ENCODE measurements at regions not wholly inside any gene's neighbourhood (a gene's known extent, or its start where the extent isn't known, plus 50 kb on each side); places are given as distances from the start of the nearest gene placed in this dataset.
A peak's percentile ranks its signal among the peaks of the same experiment; 100 is the strongest.
"Not testable (repeated sequence)": the region's sequence is repeated elsewhere in the genome, so short reads cannot be mapped to it uniquely, and the experiment has no call there.

DNA sequence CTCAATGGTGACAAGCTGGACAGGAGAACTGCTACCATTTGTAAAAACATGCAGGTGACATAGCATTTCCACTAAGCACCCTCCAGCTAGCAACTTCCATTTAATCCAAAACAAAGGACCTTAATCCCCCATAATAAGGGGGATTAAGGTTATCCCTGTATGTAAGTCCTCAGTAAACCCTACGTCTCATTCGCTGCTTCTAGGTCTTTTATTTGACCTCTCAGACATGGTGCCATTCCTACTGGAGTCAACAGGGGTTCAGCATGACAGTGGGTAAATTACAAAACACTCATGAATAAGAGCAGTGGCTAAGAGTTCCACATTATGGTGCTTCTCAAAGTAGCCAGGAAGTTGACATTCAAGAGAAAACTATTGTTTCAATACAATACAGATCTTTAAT lies 121.8 kb upstream of the CAV2 start:
- DNase-seq (ENCODE audit: low read depth): no peak

DNA sequence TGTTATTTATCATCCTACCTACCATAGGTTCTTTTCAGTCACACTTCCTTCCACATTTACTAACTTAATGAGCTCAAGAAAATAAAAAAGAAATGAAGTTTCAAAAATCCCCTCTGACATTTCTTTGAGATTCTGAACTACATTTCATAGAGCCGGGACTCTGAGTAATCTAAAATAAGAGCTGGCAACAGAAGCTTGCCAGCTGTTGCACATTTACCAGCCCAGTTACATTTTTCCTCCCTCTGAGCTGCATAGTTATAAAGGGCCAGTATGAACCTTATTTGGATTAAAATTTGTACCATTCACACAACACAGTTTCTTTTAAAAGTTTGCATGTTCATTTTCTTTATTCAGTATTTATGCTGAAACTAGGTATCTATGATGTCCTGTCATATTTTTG lies 119.5 kb upstream of the CAV2 start:
- no peak for DNase-seq (ENCODE audit: low read depth)

GRCh38 chr7:116382375-116382774 lies 117.2 kb upstream of the CAV2 start:
- DNase-seq (ENCODE audit: low read depth): no peak

GRCh38 chr7:116384936-116385635 lies 114.5 kb upstream of the CAV2 start:
- DNase-seq (ENCODE audit: low read depth): no peak

DNA sequence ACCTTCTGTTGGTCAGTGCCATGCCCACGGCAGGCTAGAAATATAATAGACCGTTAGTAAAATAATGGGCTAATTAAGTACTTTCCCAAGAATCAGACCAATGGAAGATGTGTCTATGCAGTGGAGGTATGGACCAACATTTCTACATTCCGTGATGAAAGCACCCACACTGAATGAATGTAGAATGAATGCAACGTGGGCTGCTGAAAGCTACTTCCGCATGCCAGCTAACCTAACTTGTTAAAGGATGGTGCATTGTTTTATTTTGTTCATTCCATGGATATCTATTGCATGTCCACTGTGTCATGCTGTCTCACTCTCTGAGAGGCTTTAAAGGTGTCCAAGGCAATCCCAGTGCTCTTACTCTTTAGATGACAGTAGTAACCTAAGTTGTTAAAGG lies 112.9 kb upstream of the CAV2 start:
- no peak for DNase-seq (ENCODE audit: low read depth)

DNA sequence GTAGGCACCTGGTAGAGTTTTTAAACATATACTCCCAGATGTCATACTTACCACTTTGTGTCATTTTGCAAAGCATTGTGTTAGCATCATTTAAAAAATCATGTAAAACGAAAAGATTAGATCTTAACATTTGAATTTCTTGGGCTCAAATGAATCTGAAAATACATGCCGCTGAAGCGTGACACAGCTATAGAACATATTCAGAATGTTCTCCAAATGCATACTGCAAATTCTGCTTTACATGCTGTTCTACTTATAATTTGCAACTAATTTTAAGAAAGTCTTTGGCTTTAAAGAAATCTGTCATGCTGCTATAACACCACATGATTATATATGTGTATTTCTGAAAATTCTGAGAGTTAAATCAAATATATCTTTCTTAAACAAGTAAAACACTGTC lies 109.2 kb upstream of the CAV2 start:
- DNase-seq (ENCODE audit: low read depth): no peak

DNA sequence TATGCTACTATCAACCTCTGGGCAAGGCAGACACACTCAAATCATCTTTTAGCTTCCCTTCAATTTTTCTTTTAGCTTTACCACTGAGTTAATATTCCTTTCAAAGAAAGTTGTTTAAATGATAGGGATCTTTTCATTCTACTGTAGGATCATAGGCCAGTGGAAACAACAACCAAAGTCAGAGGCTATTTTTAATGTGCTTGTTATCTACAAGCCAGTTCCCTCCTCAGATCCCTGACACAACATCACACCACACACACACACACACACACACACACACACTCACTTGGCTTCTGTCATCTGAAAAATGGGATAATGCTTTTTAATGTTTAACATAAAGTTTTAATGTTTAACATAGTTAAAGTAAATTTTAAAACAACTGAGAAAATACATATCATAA lies 106.7 kb upstream of the CAV2 start:
- DNase-seq (ENCODE audit: low read depth): no peak

- no peak for DNase-seq (ENCODE audit: low read depth)
Observed at GRCh38 chr7:116393654-116394053, 105.9 kb upstream of the CAV2 start.

DNA sequence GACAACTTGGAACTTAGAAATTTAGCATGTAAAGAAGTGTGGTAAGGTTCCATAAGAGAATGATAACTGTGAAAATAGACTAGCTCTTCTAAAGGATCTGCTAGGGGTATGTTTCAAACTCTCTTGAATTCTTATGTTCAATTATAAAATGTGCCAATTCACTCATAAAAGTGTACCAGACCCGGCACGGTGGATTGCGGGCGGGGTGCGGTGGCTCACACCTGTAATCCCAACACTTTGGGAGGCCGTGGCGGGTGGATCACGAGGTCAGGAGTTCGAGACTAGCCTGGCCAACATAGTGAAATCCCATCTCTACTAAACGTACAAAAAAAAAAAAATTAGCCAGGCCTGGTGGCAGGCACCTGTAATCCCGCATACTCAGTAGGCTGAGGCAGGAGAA lies 105.4 kb upstream of the CAV2 start:
- DNase-seq (ENCODE audit: low read depth): no peak

DNA sequence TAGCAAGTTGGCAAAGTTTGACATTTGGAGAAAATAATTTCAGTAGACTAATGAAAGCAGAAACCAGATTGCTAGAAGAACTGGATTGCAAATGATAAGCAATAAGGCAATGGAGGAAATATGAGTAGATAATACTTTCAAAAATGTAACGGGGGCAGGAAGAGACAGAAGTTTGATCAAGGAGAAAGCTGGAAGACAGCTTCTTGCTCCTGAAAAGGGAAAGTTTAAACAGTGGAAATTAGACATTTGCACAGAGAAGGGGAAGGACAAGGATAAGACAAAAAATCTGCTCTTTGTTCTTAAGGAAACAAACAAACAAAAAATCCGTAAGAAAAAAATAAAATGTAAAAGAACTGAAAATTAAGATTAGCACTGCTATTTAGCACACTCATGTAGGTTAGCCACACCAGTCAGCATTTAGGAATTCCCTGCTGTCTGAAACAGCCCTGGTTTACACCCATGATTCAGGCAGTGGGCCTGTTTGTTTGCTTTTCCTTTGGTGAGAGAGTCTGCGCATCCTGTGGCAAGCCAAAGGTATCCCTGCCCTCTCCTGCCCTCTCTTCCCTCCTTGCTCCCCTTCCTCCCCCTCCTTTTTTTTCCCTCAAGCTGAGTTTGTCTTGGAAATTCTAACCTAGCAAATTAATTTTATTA lies 104.3 kb upstream of the CAV2 start:
- DNase-seq (ENCODE audit: low read depth): peak; percentile 65

DNA sequence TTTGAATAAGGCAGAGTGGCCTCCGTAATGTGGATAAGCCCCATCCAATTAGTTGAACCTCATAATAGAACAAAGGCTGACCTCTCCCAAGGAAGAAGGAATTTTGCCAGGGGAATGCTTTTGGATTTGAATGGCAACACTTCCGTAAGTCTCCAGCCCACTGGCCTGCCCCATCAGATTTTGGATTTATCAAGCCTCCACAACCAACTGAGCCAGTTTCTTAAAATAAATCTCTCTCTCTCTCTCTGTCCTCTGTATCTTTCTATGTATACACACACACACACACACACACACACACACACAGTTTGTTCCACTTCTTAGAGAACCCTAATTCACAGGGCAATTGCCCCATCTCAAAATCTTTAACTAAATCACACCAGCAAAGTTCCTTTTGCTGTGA lies 100.9 kb upstream of the CAV2 start:
- no peak for DNase-seq (ENCODE audit: low read depth)

DNA sequence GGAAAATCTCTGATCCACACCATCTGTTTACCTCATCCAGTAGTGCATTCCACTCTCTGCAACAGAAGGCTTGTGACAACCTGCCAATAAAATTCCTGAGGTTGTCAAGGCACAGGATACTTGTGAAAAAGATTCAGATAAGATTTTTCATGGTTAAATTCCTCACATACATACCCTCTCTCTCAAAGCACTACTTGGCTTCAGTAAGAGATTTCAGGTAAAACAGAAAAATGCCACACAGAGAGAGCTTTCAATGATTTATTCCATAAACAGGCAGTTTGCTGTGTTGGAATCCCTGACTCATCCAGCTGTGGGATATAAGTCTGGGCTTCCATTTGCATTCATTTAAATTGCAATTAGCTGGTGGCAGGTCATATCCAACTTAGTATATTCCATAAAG lies 99.7 kb upstream of the CAV2 start:
- peak; percentile 29 for DNase-seq (ENCODE audit: low read depth)

- no peak for DNase-seq (ENCODE audit: low read depth)
Observed at GRCh38 chr7:116400522-116400921, 99.0 kb upstream of the CAV2 start.

DNA sequence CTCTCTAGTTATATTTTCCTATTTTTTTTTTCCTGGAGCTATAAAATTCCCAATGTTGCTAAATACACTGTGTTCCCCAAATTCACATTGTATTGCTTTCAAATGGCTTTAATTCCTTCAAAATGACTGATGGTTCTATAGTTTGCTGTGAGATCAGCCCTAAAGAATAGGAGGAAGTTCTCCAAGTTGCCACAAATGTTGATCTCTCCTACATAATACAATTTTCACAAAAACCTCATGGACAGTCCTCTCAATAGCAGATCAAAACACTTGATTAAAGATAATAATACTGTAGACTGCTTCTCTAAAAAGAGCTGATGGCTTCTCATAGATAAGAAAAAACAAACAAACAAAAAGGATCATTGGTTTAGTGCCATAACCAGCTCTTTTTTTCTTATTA lies 97.8 kb upstream of the CAV2 start:
- no peak for DNase-seq (ENCODE audit: low read depth)

- DNase-seq (ENCODE audit: low read depth): peak; percentile 78
Observed at GRCh38 chr7:116403265-116403664, 96.3 kb upstream of the CAV2 start.

GRCh38 chr7:116404389-116404788 lies 95.1 kb upstream of the CAV2 start:
- no peak for DNase-seq (ENCODE audit: low read depth)

GRCh38 chr7:116405810-116406209 lies 93.7 kb upstream of the CAV2 start:
- no peak for DNase-seq (ENCODE audit: low read depth)

DNA sequence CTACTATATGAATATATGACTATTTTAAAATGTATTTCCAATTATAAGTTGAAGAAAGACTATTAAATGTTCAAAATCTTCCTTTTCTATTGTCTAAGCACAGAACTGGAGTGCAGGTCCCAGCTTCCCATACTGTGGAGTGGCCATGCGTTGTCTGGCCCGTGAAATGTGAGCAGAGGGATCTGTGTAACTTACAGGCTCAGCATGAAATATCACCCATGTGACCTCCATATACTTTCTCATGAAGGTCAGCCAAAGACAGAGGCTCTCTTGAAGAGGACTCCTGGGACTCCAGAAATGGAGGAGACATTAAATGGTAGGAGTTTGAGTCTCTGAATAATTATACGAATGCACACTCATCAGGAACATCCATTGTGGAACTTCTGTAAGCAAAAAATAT lies 92.4 kb upstream of the CAV2 start:
- no peak for DNase-seq (ENCODE audit: low read depth)

GRCh38 chr7:116408166-116408565 lies 91.4 kb upstream of the CAV2 start:
- no peak for DNase-seq (ENCODE audit: low read depth)

DNA sequence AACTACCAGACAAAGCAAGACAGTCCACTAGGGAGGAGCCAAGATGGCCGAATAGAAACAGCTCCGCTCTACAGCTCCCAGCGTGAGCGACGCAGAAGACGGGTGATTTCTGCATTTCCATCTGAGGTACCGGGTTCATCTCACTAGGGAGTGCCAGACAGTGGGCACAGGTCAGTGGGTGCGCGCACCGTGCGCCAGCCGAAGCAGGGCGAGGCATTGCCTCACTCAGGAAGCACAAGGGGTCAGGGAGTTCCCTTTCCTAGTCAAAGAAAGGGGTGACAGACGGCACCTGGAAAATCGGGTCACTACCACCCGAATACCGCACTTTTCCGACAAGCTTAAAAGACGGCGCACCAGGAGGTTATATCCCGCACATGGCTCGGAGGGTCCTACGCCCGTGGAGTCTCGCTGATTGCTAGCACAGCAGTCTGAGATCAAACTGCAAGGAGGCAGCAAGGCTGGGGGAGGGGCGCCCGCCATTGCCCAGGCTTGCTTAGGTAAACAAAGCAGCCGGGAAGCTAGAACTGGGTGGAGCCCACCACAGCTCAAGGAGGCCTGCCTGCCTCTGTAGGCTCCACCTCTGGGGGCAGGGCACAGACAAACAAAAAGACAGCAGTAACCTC lies 90.6 kb upstream of the CAV2 start:
- DNase-seq (ENCODE audit: low read depth): not testable (repeated sequence)

- DNase-seq (ENCODE audit: low read depth): not testable (repeated sequence)
Observed at GRCh38 chr7:116410694-116411093, 88.8 kb upstream of the CAV2 start.

DNA sequence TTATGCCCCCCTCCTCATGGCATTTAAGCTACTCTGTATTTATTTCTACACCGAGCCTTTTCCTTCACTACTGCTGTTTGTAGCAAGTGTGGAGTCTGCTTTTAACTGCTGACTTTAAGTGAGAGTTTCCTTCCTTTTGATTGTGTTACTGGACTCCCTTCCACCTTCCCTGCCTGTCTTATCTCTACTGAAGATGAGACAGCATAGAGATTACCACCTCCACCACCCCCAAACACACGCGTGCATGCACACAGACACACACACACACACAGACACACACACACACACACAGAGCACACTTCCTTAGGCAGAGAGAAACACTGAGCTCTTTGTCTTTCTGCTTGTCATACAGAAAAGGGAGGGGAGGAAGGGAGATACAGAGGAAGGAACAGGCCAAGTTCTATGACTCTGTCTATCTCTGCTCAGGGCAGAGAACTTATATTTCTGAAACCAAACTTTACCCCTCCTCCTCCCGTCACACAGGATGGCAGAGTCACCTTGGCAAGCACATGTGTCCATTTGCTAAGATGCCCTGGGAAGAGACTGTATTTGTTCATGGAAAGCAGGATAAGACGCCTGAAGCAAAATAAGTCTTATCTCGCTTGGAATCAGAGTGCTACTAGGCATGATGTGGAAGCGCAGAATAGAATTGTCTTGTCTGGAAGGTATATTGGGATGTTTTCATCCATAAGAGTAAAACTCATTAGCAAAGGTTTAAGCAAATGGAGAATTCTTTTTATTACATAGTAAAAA lies 81.8 kb upstream of the CAV2 start:
- no peak for DNase-seq (ENCODE audit: low read depth)

GRCh38 chr7:116418524-116418923 lies 81.0 kb upstream of the CAV2 start:
- DNase-seq (ENCODE audit: low read depth): no peak

Measured in GM04504 (cell line).